ENCODE measurements at regions not wholly inside any gene's neighbourhood (a gene's known extent, or its start where the extent isn't known, plus 50 kb on each side); places are given as distances from the start of the nearest gene placed in this dataset.

- TF ChIP-seq EGR1 (IDR thresholded peaks at IDR 0.05) (no peak), CEBPB (IDR thresholded peaks at IDR 0.05) (no peak), NFIC (IDR thresholded peaks at IDR 0.05) (no peak), YY1 (IDR thresholded peaks at IDR 0.05; ENCODE audit: low read depth) (no peak), MAX (IDR thresholded peaks at IDR 0.05) (no peak), REST (IDR thresholded peaks at IDR 0.05; ENCODE audit: low read depth) (no peak), EP300 (IDR thresholded peaks at IDR 0.05; ENCODE audit: borderline replicate concordance) (no peak)
These were observed 359.3 kb upstream of the SALL1 start for GRCh38 chr16:51510416-51510815.

GRCh38 chr16:51509336-51509735 lies 358.3 kb upstream of the SALL1 start:
- TF ChIP-seq YY1 (IDR thresholded peaks at IDR 0.05; ENCODE audit: low read depth): no peak
- no peak for TF ChIP-seq REST (IDR thresholded peaks at IDR 0.05; ENCODE audit: low read depth)
- TF ChIP-seq TAF1 (IDR thresholded peaks at IDR 0.05; ENCODE audit: low read depth): no peak
- TF ChIP-seq CEBPB (IDR thresholded peaks at IDR 0.05): no peak
- no peak for TF ChIP-seq ZBTB7A (IDR thresholded peaks at IDR 0.05; ENCODE audit: low read depth)
- TF ChIP-seq CREB1 (IDR thresholded peaks at IDR 0.05; ENCODE audit: low read depth): no peak
- no peak for TF ChIP-seq USF1 (IDR thresholded peaks at IDR 0.05)
- TF ChIP-seq EP300 (IDR thresholded peaks at IDR 0.05; ENCODE audit: borderline replicate concordance): no peak
- TF ChIP-seq EGR1 (IDR thresholded peaks at IDR 0.05): no peak
- no peak for TF ChIP-seq NFIC (IDR thresholded peaks at IDR 0.05)

GRCh38 chr16:51508490-51509212 lies 357.6 kb upstream of the SALL1 start:
- TF ChIP-seq FOXM1 (IDR thresholded peaks at IDR 0.05; ENCODE audit: borderline replicate concordance, low read depth): no peak
- TF ChIP-seq TEAD4 (IDR thresholded peaks at IDR 0.05): no peak
- TF ChIP-seq ZBTB7A (IDR thresholded peaks at IDR 0.05; ENCODE audit: low read depth): no peak
- no peak for TF ChIP-seq TCF12 (IDR thresholded peaks at IDR 0.05; ENCODE audit: low read depth)
- TF ChIP-seq NFIC (IDR thresholded peaks at IDR 0.05): no peak
- no peak for TF ChIP-seq EP300 (IDR thresholded peaks at IDR 0.05; ENCODE audit: borderline replicate concordance)
- no peak for TF ChIP-seq USF1 (IDR thresholded peaks at IDR 0.05)
- no peak for TF ChIP-seq MAX (IDR thresholded peaks at IDR 0.05)
- TF ChIP-seq EGR1 (IDR thresholded peaks at IDR 0.05): no peak
- TF ChIP-seq CREB1 (IDR thresholded peaks at IDR 0.05; ENCODE audit: low read depth): no peak

- TF ChIP-seq NFIC (IDR thresholded peaks at IDR 0.05): no peak
- no peak for TF ChIP-seq REST (IDR thresholded peaks at IDR 0.05; ENCODE audit: low read depth)
- TF ChIP-seq USF1 (IDR thresholded peaks at IDR 0.05): no peak
- no peak for TF ChIP-seq MAX (IDR thresholded peaks at IDR 0.05)
- TF ChIP-seq FOXM1 (IDR thresholded peaks at IDR 0.05; ENCODE audit: borderline replicate concordance, low read depth): no peak
- TF ChIP-seq TCF12 (IDR thresholded peaks at IDR 0.05; ENCODE audit: low read depth): no peak
- TF ChIP-seq EP300 (IDR thresholded peaks at IDR 0.05; ENCODE audit: borderline replicate concordance): no peak
These were observed 356.2 kb upstream of the SALL1 start for GRCh38 chr16:51507286-51507685.
